ENCODE measurements at regions not wholly inside any gene's neighbourhood (a gene's known extent, or its start where the extent isn't known, plus 50 kb on each side); places are given as distances from the start of the nearest gene placed in this dataset.

DNA sequence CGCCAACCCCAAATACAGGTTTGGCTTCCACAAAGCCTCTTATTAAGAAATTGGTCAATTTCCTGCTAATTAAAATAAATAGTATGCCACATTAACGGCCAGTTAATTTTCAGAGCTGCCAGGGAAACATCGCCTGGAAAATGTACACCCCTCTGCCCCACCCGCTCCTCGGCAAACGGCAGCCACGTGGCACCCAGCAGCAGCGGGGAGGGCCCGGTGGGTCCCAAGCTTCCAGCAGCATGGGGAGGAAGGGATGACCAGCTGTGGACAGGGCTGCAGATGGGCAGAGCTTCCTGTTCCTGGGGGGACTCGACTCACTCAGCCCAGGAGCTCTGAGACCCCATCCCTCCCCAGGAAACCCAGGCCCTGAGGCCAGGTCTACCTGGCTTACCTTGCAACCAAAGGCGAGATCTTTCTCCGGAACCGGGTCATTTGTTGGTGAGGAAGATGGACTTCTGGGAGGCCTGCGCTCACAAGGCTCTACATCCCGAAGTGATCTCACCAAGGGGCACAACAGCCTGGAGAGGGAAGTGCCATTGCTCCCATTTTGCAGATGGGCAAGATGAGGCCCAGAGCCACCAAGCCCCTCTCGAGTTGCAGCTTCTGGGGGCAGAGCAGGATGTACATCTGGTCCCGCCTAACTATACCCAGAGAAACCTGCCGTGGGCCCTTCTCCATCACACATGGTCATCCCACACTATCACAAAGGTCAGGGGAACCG is 68.3 kb downstream of the IGLL1 start:
- intact Hi-C loops (cut with micrococcal nuclease), result no loop called here
- no peaks in the 10 kb centered on the region for H3K4me1 ChIP-seq (ENCODE audit: control insufficient read depth in 2 of 2, insufficient read depth in 2 of 2, low read length in 2 of 2)
- no peak for ATAC-seq
- Mint-ChIP-seq H3K4me1 (no peaks in the 10 kb centered on the region), H3K27me3 (peaks cover 0 to 5% (median 4%) of the 10 kb centered on the region in 5 donors), H3K9me3 (no peaks in the 10 kb centered on the region), H3K27ac (no peak overlapping the region), H3K36me3 (no peaks in the 10 kb centered on the region), H3K4me3 (no peak overlapping the region)
- POLR2A ChIA-PET, result no interaction called here
- no peaks in the 10 kb centered on the region for H3K9me3 ChIP-seq (ENCODE audit: control insufficient read depth in 2 of 3, low read length in 3 of 3)
- no peak for DNase-seq
- CTCF ChIA-PET, result no interaction called here
- no peaks in the 10 kb centered on the region for H3K36me3 ChIP-seq (ENCODE audit: control insufficient read depth in 2 of 3, insufficient read depth in 3 of 3, low read length in 3 of 3)
- H3K27ac ChIP-seq (ENCODE audit: low read depth, low read length), result no peak overlapping the region
- H3K4me3 ChIP-seq (ENCODE audit: low read length), result no peak overlapping the region
- H3K27me3 ChIP-seq (ENCODE audit: control insufficient read depth in 2 of 2, insufficient read depth in 2 of 2, low read length in 2 of 2), result no peaks in the 10 kb centered on the region

DNA sequence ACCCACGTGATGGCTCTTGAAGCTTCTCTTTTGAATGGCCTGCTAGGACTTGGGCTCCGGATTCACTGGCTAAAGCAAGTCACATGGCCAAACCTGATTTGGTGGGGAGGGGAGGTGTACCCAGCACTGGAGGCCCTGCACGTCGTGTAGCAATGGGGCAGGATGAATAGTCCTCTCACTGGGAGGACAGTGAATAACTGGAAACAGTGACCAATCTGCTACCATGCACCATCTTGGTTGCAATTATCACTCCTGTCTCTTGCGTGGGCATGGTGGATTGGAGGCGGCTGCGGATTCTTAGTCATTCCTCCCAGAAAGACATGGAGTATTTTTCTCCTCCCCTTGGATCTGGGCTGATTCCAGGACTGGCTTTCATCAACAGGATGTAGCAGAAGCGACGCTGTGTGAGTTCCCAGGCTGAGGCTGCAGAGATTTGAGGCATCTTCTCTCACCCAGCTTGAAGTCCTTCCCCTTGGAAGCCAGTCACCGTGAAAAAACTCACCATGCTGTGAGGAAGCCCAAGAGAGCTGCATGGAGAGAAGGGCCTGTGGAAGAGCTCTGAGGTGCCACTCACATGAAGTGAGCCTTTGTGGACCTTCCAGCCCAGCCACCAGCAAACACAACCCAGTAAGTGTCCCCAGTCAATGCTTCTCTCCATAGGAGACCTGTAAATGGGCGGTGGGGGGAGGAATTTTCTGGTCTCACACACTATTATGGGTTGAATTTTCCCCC is 70.4 kb downstream of the IGLL1 start:
- no peaks in the 10 kb centered on the region for H3K9me3 ChIP-seq (ENCODE audit: control insufficient read depth in 2 of 3, low read length in 3 of 3)
- no peak overlapping the region for H3K27ac Mint-ChIP-seq
- H3K27ac ChIP-seq (ENCODE audit: low read depth, low read length), result no peak overlapping the region
- peaks cover 0 to 5% (median 4%) of the 10 kb centered on the region in 5 donors for H3K27me3 Mint-ChIP-seq
- intact Hi-C loops (cut with micrococcal nuclease), result no loop called here
- H3K4me3 ChIP-seq (ENCODE audit: low read length), result no peak overlapping the region
- ChIA-PET CTCF (no interaction called here), POLR2A (no interaction called here)
- no peaks in the 10 kb centered on the region for H3K9me3 Mint-ChIP-seq
- H3K36me3 ChIP-seq (ENCODE audit: control insufficient read depth in 2 of 3, insufficient read depth in 3 of 3, low read length in 3 of 3), result no peaks in the 10 kb centered on the region
- no peaks in the 10 kb centered on the region for H3K4me1 ChIP-seq (ENCODE audit: control insufficient read depth in 2 of 2, insufficient read depth in 2 of 2, low read length in 2 of 2)
- ATAC-seq, result no peak
- H3K36me3 Mint-ChIP-seq, result no peaks in the 10 kb centered on the region
- no peaks in the 10 kb centered on the region for H3K4me1 Mint-ChIP-seq
- no peak for DNase-seq
- H3K4me3 Mint-ChIP-seq, result no peak overlapping the region
- no peaks in the 10 kb centered on the region for H3K27me3 ChIP-seq (ENCODE audit: control insufficient read depth in 2 of 2, insufficient read depth in 2 of 2, low read length in 2 of 2)

DNA sequence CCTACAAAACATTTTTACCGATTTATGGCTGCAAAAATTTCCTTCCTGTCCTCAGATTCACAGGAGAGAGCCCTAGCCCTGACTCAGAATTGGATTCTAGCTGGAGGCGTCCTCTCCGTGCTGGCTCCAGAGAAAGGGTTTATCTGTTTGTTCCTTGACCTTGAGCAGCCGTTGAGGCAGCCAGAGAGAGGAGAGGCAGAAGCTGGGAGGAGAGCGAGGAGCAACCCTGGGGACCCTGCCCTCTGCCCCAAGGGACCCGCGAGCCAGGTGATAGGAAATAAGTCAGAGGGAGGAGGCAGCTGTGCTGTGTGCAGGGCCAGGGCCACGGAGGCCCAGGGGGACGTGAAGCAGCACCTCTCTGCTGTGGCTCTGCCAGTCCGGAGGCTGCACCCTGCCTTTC is 75.6 kb downstream of the IGLL1 start:
- ChIA-PET CTCF (no interaction called here), POLR2A (no interaction called here)
- H3K36me3 ChIP-seq (ENCODE audit: control insufficient read depth in 2 of 3, insufficient read depth in 3 of 3, low read length in 3 of 3), result no peaks in the 10 kb centered on the region
- Mint-ChIP-seq H3K27ac (no peak overlapping the region), H3K4me3 (no peak overlapping the region), H3K4me1 (peaks cover 0 to 1% (median 0%) of the 10 kb centered on the region in 7 donors), H3K27me3 (peaks cover 0 to 5% (median 4%) of the 10 kb centered on the region in 5 donors), H3K36me3 (no peaks in the 10 kb centered on the region), H3K9me3 (no peaks in the 10 kb centered on the region)
- intact Hi-C loops (cut with micrococcal nuclease), result no loop called here
- no peaks in the 10 kb centered on the region for H3K4me1 ChIP-seq (ENCODE audit: control insufficient read depth in 2 of 2, insufficient read depth in 2 of 2, low read length in 2 of 2)
- no peaks in the 10 kb centered on the region for H3K27me3 ChIP-seq (ENCODE audit: control insufficient read depth in 2 of 2, insufficient read depth in 2 of 2, low read length in 2 of 2)
- DNase-seq (no peak), ATAC-seq (no peak)
- H3K27ac ChIP-seq (ENCODE audit: low read depth, low read length), result no peak overlapping the region
- no peak overlapping the region for H3K4me3 ChIP-seq (ENCODE audit: low read length)
- no peaks in the 10 kb centered on the region for H3K9me3 ChIP-seq (ENCODE audit: control insufficient read depth in 2 of 3, low read length in 3 of 3)

DNA sequence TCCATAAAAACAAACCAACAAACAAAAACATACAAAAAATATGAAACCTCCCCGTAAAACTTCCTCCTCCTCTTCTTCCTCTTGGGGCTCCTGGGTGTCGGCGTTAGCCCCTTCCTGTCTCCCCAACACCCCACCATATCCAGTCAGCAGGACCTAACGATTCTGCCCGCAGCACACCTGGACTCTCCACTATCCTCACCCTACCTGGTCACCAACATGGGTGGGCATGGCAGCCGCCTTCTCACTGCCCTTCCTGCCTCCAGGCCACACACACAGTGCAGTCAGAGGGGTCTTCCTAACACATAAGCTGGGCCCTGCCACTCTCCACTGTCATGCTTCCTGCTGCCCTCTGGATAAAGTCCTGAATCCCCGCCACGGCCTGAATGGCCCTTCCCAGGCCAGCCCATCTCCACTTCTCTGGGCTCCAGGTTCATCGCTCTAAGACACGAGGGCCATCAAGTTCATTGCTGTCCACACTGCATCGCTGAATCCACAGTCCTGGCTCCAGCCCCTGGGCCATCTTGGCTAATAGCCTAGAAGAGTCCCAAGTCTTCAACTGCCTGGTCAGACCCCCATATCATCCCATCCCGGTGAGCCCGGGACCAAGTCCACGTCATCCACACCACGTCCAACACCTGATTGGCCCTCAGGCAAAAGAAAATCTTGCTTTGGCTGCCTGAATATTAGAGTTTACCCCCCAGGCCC is 76.2 kb downstream of the IGLL1 start:
- CTCF ChIA-PET, result no interaction called here
- Mint-ChIP-seq H3K9me3 (no peaks in the 10 kb centered on the region), H3K27me3 (peaks cover 0 to 5% (median 4%) of the 10 kb centered on the region in 5 donors), H3K27ac (peak overlapping the region in 1 of 9 donors; percentile 26), H3K4me1 (peaks cover 0 to 1% (median 0%) of the 10 kb centered on the region in 7 donors), H3K4me3 (peak overlapping the region in 1 of 10 donors; percentile 28), H3K36me3 (no peaks in the 10 kb centered on the region)
- intact Hi-C loops (cut with micrococcal nuclease), result no loop called here
- DNase-seq (no peak), ATAC-seq (no peak)
- POLR2A ChIA-PET, result no interaction called here
- no peak overlapping the region for H3K27ac ChIP-seq (ENCODE audit: low read depth, low read length)
- no peaks in the 10 kb centered on the region for H3K36me3 ChIP-seq (ENCODE audit: control insufficient read depth in 2 of 3, insufficient read depth in 3 of 3, low read length in 3 of 3)
- no peaks in the 10 kb centered on the region for H3K27me3 ChIP-seq (ENCODE audit: control insufficient read depth in 2 of 2, insufficient read depth in 2 of 2, low read length in 2 of 2)
- no peaks in the 10 kb centered on the region for H3K4me1 ChIP-seq (ENCODE audit: control insufficient read depth in 2 of 2, insufficient read depth in 2 of 2, low read length in 2 of 2)
- H3K4me3 ChIP-seq (ENCODE audit: low read length), result no peak overlapping the region
- no peaks in the 10 kb centered on the region for H3K9me3 ChIP-seq (ENCODE audit: control insufficient read depth in 2 of 3, low read length in 3 of 3)

DNA sequence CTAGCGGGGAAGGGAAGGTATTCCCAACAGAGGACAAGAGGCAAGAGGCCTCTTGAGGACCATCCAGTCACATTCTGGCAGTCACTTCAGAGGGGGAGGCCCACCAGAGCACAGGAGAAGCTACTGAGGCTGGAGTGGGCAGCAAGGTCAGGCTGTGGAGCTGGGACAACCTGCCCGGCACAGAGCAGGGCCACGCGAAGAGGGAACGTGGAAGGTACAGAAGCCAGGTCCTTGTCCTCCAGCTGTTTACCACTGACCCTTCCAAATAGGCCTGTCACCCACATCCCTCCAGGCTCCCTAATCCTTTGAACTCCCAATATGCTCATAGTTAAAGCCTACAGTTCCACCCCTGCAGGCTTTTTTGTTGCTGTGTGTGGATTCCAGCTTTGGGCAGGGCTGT is 76.9 kb downstream of the IGLL1 start:
- ATAC-seq (no peak), DNase-seq (no peak)
- Mint-ChIP-seq H3K27ac (no peak overlapping the region), H3K9me3 (no peaks in the 10 kb centered on the region), H3K36me3 (no peaks in the 10 kb centered on the region), H3K4me1 (peaks cover 0 to 1% (median 0%) of the 10 kb centered on the region in 7 donors), H3K27me3 (peaks cover 0 to 5% (median 4%) of the 10 kb centered on the region in 5 donors), H3K4me3 (no peak overlapping the region)
- Histone ChIP-seq H3K27ac (ENCODE audit: low read depth, low read length) (no peak overlapping the region), H3K9me3 (ENCODE audit: control insufficient read depth in 2 of 3, low read length in 3 of 3) (no peaks in the 10 kb centered on the region), H3K4me3 (ENCODE audit: low read length) (no peak overlapping the region), H3K27me3 (ENCODE audit: control insufficient read depth in 2 of 2, insufficient read depth in 2 of 2, low read length in 2 of 2) (no peaks in the 10 kb centered on the region), H3K4me1 (ENCODE audit: control insufficient read depth in 2 of 2, insufficient read depth in 2 of 2, low read length in 2 of 2) (no peaks in the 10 kb centered on the region), H3K36me3 (ENCODE audit: control insufficient read depth in 2 of 3, insufficient read depth in 3 of 3, low read length in 3 of 3) (no peaks in the 10 kb centered on the region)
- intact Hi-C loops (cut with micrococcal nuclease), result no loop called here
- ChIA-PET POLR2A (no interaction called here), CTCF (no interaction called here)

DNA sequence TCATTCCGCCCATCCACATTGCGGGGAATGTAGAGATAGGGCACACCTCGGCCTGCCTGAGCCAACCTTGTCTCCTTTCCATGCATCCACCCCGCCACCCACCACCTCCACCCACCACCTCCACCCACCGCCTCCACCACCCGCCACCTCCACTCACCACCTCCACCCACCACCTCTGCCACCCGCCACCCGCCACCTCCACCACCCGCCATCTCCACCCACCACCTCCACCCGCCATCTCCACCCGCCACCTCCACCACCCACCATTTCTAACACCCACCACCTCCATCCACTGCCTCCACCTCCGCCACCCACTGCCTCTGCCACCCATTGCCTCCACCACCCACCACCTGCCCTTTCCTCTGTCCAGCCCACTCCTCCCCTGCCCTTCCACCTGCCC is 78.4 kb downstream of the IGLL1 start:
- H3K36me3 ChIP-seq (ENCODE audit: control insufficient read depth in 2 of 3, insufficient read depth in 3 of 3, low read length in 3 of 3), result no peaks in the 10 kb centered on the region
- H3K27ac ChIP-seq (ENCODE audit: low read depth, low read length), result no peak overlapping the region
- no peak overlapping the region for H3K4me3 ChIP-seq (ENCODE audit: low read length)
- Mint-ChIP-seq H3K27me3 (no peaks in the 10 kb centered on the region), H3K4me3 (no peak overlapping the region), H3K36me3 (no peaks in the 10 kb centered on the region), H3K4me1 (peaks cover 0 to 8% (median 0%) of the 10 kb centered on the region in 7 donors), H3K9me3 (no peaks in the 10 kb centered on the region), H3K27ac (no peak overlapping the region)
- intact Hi-C loops (cut with micrococcal nuclease), result no loop called here
- DNase-seq (no peak), ATAC-seq (no peak)
- H3K9me3 ChIP-seq (ENCODE audit: control insufficient read depth in 2 of 3, low read length in 3 of 3), result no peaks in the 10 kb centered on the region
- H3K4me1 ChIP-seq (ENCODE audit: control insufficient read depth in 2 of 2, insufficient read depth in 2 of 2, low read length in 2 of 2), result no peaks in the 10 kb centered on the region
- ChIA-PET CTCF (no interaction called here), POLR2A (no interaction called here)
- no peaks in the 10 kb centered on the region for H3K27me3 ChIP-seq (ENCODE audit: control insufficient read depth in 2 of 2, insufficient read depth in 2 of 2, low read length in 2 of 2)
